T-cell (primary cell): ENCODE measurements at regions not wholly inside any gene's neighbourhood (a gene's known extent, or its start where the extent isn't known, plus 50 kb on each side); places are given as distances from the start of the nearest gene placed in this dataset.

Experiments used
- ATAC-seq, 4 experiments: fragments of 200-7000 bp in 3 of 4; fragments of 150-1000 bp in 1 of 4; cut with Tn5 transposase; replicated peaks in 1 of 4; 1 replicate in 3 of 4; 2 replicates in 1 of 4; pipeline ENCODE4 v1.10.0; 2021; ENCODE audit warnings: moderate library complexity in 3 of 4, mild to moderate bottlenecking in 2 of 4, moderate number of reproducible peaks in 1 of 4
- CTCF ChIA-PET, 2 donors: fragments of 300-600 bp; sonication (Branson Sonifier 250); formaldehyde crosslinking; loops; one replicate each; lab custom pipeline; 2022; ENCODE audit warnings: antibody characterized with exemption in 2 of 2; lab: Charles Lee
- POLR2A ChIA-PET, 2 donors: fragments of 300-600 bp; sonication (Branson Sonifier 250); formaldehyde crosslinking; loops; one replicate each; lab custom pipeline; 2022; ENCODE audit warnings: antibody characterized with exemption in 2 of 2; lab: Charles Lee
- DNase-seq, 35 experiments: peaks; one replicate each; pipeline versions ENCODE4 v3.0.0 to v3.0.0-alpha.2; 2013 to 2023
- H3K27ac ChIP-seq: one replicate; pipeline ENCODE4 v1.5.1; 2013; ENCODE audit warnings: low read length
- H3K27me3 ChIP-seq, 2 experiments: replicated peaks in 1 of 2; 1 replicate in 1 of 2; 2 replicates in 1 of 2; pipeline versions ENCODE4 v1.6.1 to v1.7.0; 2013; ENCODE audit warnings: low read length in 1 of 2, mixed read lengths in 1 of 2; ENCODE audit not compliant: control insufficient read depth in 2 of 2, insufficient read depth in 2 of 2; ENCODE audit errors: extremely low read depth in 1 of 2
- H3K36me3 ChIP-seq, 2 donors: 1 replicate in 1 of 2; 2 replicates in 1 of 2; pipeline versions ENCODE4 v1.6.1 to v1.7.0; 2013; ENCODE audit warnings: low read length in 1 of 2; ENCODE audit not compliant: control insufficient read depth in 2 of 2, insufficient read depth in 1 of 2; ENCODE audit errors: extremely low read depth in 1 of 2
- H3K4me1 ChIP-seq, 2 experiments: 1 replicate in 1 of 2; 2 replicates in 1 of 2; pipeline versions ENCODE4 v1.6.1 to v1.7.0; 2013; ENCODE audit warnings: low read length in 2 of 2, mixed read lengths in 1 of 2; ENCODE audit not compliant: insufficient read depth in 2 of 2, control insufficient read depth in 1 of 2; ENCODE audit errors: extremely low read depth in 1 of 2
- H3K4me3 ChIP-seq, 2 donors: 1 replicate in 1 of 2; 2 replicates in 1 of 2; pipeline versions ENCODE4 v1.5.1 to v1.7.0; 2013; ENCODE audit warnings: mild to moderate bottlenecking in 2 of 2, low read length in 1 of 2, moderate library complexity in 1 of 2; ENCODE audit not compliant: control insufficient read depth in 1 of 2; ENCODE audit errors: extremely low read depth in 1 of 2
- H3K9me3 ChIP-seq: 2 replicates; pipeline ENCODE4 v1.7.0; 2013
- H3K27ac Mint-ChIP-seq, 2 donors: one replicate each; pipeline ENCODE4 v1.8.0; 2020 to 2021; ENCODE audit warnings: mild to moderate bottlenecking in 2 of 2, mixed read lengths in 2 of 2
- H3K27me3 Mint-ChIP-seq, 2 donors: one replicate each; pipeline ENCODE4 v1.8.0; 2021 to 2022; ENCODE audit warnings: mixed read lengths in 2 of 2
- H3K36me3 Mint-ChIP-seq: one replicate; pipeline ENCODE4 v1.8.0; 2021; ENCODE audit warnings: mixed read lengths
- H3K4me1 Mint-ChIP-seq, 3 donors: one replicate each; pipeline ENCODE4 v1.8.0; 2020 to 2022; ENCODE audit warnings: mixed read lengths in 3 of 3, mild to moderate bottlenecking in 1 of 3
- H3K4me3 Mint-ChIP-seq, 3 donors: one replicate each; pipeline ENCODE4 v1.8.0; 2020 to 2022; ENCODE audit warnings: mild to moderate bottlenecking in 3 of 3, mixed read lengths in 3 of 3, moderate library complexity in 3 of 3
- H3K9me3 Mint-ChIP-seq, 3 donors: one replicate each; pipeline ENCODE4 v1.8.0; 2020 to 2022; ENCODE audit warnings: mixed read lengths in 3 of 3
- WGBS: methylation state at CpG from one replicate; pipeline ENCODE4 v1.1.5; 2013; ENCODE audit warnings: missing lambda C conversion rate; ENCODE audit not compliant: insufficient coverage; 5-methylcytosine and 5-hydroxymethylcytosine counted together

GRCh38 chr14:32263939-32264567, 61.0 kb upstream of the RNU6-8 start:
- peaks cover 2% of the 10 kb centered on the region for H3K9me3 ChIP-seq
- DNase-seq (no peak), ATAC-seq (no peak)
- H3K4me1 ChIP-seq = peaks cover 0 to 2% of the 10 kb centered on the region in 2 experiments
- Mint-ChIP-seq H3K4me1 (peaks cover 0 to 9% (median 9%) of the 10 kb centered on the region in 3 donors), H3K9me3 (peaks cover 13 to 31% (median 19%) of the 10 kb centered on the region in 3 donors), H3K36me3 (peaks cover 10% of the 10 kb centered on the region), H3K27ac (no peak overlapping the region), H3K27me3 (peaks cover 0 to 1% of the 10 kb centered on the region in 2 donors), H3K4me3 (no peak overlapping the region)
- H3K4me3 ChIP-seq = no peak overlapping the region
- ChIA-PET POLR2A (interaction anchor here in 1 of 2 donors (0.6 kb wide), 1 partner anchor 148 kb away, joined by 5 read pairs; no protein-coding TSS in a partner anchor), CTCF (interaction anchor here (0.6 to 0.9 kb wide), 2 partner anchors 27 to 190 kb away, joined by 3 to 4 read pairs; no protein-coding TSS in a partner anchor)
- H3K27ac ChIP-seq = no peak overlapping the region
- H3K36me3 ChIP-seq = no peaks in the 10 kb centered on the region
- WGBS = no CpG with 5 or more reads among the region's 1 CpG
- H3K27me3 ChIP-seq = no peaks in the 10 kb centered on the region

GRCh38 chr14:32265584-32265983, 62.5 kb upstream of the RNU6-8 start:
- Histone ChIP-seq H3K9me3 (peaks cover 2% of the 10 kb centered on the region), H3K27me3 (no peaks in the 10 kb centered on the region), H3K36me3 (no peaks in the 10 kb centered on the region), H3K4me3 (no peak overlapping the region), H3K27ac (no peak overlapping the region), H3K4me1 (no peaks in the 10 kb centered on the region)
- Mint-ChIP-seq H3K27me3 (peaks cover 0 to 1% of the 10 kb centered on the region in 2 donors), H3K36me3 (peaks cover 10% of the 10 kb centered on the region), H3K4me1 (no peaks in the 10 kb centered on the region), H3K27ac (no peak overlapping the region), H3K4me3 (no peak overlapping the region), H3K9me3 (peaks cover 13 to 31% (median 19%) of the 10 kb centered on the region in 3 donors)
- CTCF ChIA-PET = no interaction called here
- ATAC-seq (no peak), DNase-seq (no peak)
- WGBS = 80% methylated on average over 1 of the region's 2 CpGs
- POLR2A ChIA-PET = no interaction called here

GRCh38 chr14:32277998-32278397, 51.1 kb upstream of the AKAP6 start:
- Mint-ChIP-seq H3K4me3 (no peak overlapping the region), H3K4me1 (no peaks in the 10 kb centered on the region), H3K27ac (no peak overlapping the region), H3K36me3 (no peaks in the 10 kb centered on the region), H3K27me3 (peaks cover 0 to 17% of the 10 kb centered on the region in 2 donors), H3K9me3 (peaks cover 0 to 29% (median 17%) of the 10 kb centered on the region in 3 donors)
- ATAC-seq (no peak), DNase-seq (no peak)
- Histone ChIP-seq H3K4me3 (no peak overlapping the region), H3K4me1 (no peaks in the 10 kb centered on the region), H3K36me3 (no peaks in the 10 kb centered on the region), H3K27ac (no peak overlapping the region), H3K27me3 (peaks cover 0 to 11% of the 10 kb centered on the region in 2 experiments), H3K9me3 (no peaks in the 10 kb centered on the region)
- ChIA-PET POLR2A (no interaction called here), CTCF (no interaction called here)
- no CpG with 5 or more reads among the region's 3 CpGs for WGBS
